ENCODE measurements at regions not wholly inside any gene's neighbourhood (a gene's known extent, or its start where the extent isn't known, plus 50 kb on each side); places are given as distances from the start of the nearest gene placed in this dataset.
A peak's percentile ranks its signal among the peaks of the same experiment; 100 is the strongest.

DNA sequence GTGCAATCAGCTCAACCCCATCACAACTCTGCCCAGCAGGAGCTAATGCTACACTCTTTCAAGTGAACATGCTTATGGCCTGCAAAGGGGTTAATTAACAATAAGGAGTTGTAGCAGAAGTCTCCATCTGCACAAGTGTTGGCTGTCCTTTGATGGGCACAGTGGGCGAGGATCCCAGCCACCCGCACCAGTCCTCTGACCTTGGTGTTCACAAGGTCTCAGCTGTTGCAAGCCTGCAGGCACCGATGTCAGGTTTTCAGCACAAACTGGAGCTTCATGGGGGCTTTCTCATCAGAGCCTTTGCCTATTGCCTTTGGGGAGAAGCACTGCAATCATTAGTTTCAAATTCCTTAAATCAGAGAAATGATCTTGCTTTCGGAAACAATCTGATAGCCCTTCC, 60.9 kb upstream of the TMEM178A start:
- Histone ChIP-seq H3K27me3 (replicated peaks; ENCODE audit: insufficient read depth) (no peaks in the 10 kb centered on the region), H3K27ac (no peak overlapping the region), H3K4me1 (ENCODE audit: control insufficient read depth in 1 of 2, low read depth in 2 of 2) (peaks cover 9 to 26% of the 10 kb centered on the region in 2 donors), H3K9me3 (no peaks in the 10 kb centered on the region), H3K4me3 (no peak overlapping the region), H3K36me3 (no peaks in the 10 kb centered on the region)
- ATAC-seq (ENCODE audit: insufficient number of reproducible peaks, low FRiP score, low read depth) = no peak
- DNase-seq (ENCODE audit: low spot score) = no peak
- TF ChIP-seq CTCF (IDR thresholded peaks at IDR 0.05) = no peak

- Histone ChIP-seq H3K4me1 (ENCODE audit: control insufficient read depth in 1 of 2, low read depth in 2 of 2) (peaks cover 9 to 26% of the 10 kb centered on the region in 2 donors), H3K27ac (no peak overlapping the region), H3K36me3 (no peaks in the 10 kb centered on the region), H3K4me3 (no peak overlapping the region), H3K9me3 (no peaks in the 10 kb centered on the region), H3K27me3 (replicated peaks; ENCODE audit: insufficient read depth) (no peaks in the 10 kb centered on the region)
- no peak for TF ChIP-seq CTCF (IDR thresholded peaks at IDR 0.05)
- DNase-seq (ENCODE audit: low spot score) = no peak
- no peak for ATAC-seq (ENCODE audit: insufficient number of reproducible peaks, low FRiP score, low read depth)
Measured at GRCh38 chr2:39606585-39606984, 59.1 kb upstream of the TMEM178A start.

DNA sequence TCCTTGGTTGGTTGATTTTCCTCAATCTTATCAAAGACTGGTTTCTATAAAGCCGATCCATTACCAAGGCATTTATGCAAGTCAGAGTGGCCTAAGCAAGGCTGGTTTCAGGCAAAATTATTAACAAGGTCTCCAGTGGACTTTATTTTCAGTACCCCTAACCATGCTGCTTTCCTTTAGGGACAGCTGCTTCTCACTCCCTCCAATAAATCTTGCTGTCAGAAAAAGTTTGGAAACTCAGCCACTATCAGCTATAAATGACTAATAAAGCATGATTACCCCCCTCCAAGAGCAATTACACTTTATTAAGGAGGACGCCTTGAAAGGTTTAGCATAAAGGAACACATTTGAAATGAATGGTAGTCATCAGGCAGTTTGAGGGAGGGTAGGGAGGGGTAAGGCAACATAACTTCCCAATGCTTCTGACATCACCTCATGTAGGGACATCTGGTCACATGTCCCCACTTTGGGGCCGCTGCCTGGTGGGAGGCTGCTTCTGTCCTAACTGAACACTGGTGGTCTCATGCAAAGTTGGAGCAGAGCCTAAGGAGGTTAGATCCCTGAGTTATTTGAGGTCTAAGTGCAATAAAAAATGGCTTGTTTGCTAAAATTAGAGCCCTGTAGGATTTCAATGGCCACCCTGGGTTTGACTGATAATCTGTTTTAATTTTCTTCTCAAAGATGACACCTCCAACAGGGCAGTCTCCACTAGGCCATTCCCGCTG, 58.0 kb upstream of the TMEM178A start:
- Histone ChIP-seq H3K4me3 (no peak overlapping the region), H3K27ac (no peak overlapping the region), H3K4me1 (ENCODE audit: control insufficient read depth in 1 of 2, low read depth in 2 of 2) (peaks cover 9 to 26% of the 10 kb centered on the region in 2 donors), H3K36me3 (no peaks in the 10 kb centered on the region), H3K9me3 (no peaks in the 10 kb centered on the region), H3K27me3 (replicated peaks; ENCODE audit: insufficient read depth) (no peaks in the 10 kb centered on the region)
- DNase-seq (ENCODE audit: low spot score) (no peak), ATAC-seq (ENCODE audit: insufficient number of reproducible peaks, low FRiP score, low read depth) (no peak)
- TF ChIP-seq CTCF (IDR thresholded peaks at IDR 0.05) = no peak

GRCh38 chr2:39608263-39608575, 57.5 kb upstream of the TMEM178A start:
- H3K36me3 ChIP-seq = no peaks in the 10 kb centered on the region
- H3K9me3 ChIP-seq = no peaks in the 10 kb centered on the region
- no peak overlapping the region for H3K27ac ChIP-seq
- no peak for TF ChIP-seq CTCF (IDR thresholded peaks at IDR 0.05)
- H3K4me1 ChIP-seq (ENCODE audit: control insufficient read depth in 1 of 2, low read depth in 2 of 2) = peaks cover 9 to 26% of the 10 kb centered on the region in 2 donors
- ATAC-seq (ENCODE audit: insufficient number of reproducible peaks, low FRiP score, low read depth) = no peak
- DNase-seq (ENCODE audit: low spot score) = no peak
- H3K4me3 ChIP-seq = no peak overlapping the region
- no peaks in the 10 kb centered on the region for H3K27me3 ChIP-seq (replicated peaks; ENCODE audit: insufficient read depth)

- DNase-seq (ENCODE audit: low spot score) = no peak
- no peak for ATAC-seq (ENCODE audit: insufficient number of reproducible peaks, low FRiP score, low read depth)
- no peaks in the 10 kb centered on the region for H3K36me3 ChIP-seq
- peaks cover 9 to 26% of the 10 kb centered on the region in 2 donors for H3K4me1 ChIP-seq (ENCODE audit: control insufficient read depth in 1 of 2, low read depth in 2 of 2)
- H3K4me3 ChIP-seq = peak overlapping the region; percentile 44
- H3K27ac ChIP-seq = no peak overlapping the region
- no peak for TF ChIP-seq CTCF (IDR thresholded peaks at IDR 0.05)
- H3K27me3 ChIP-seq (replicated peaks; ENCODE audit: insufficient read depth) = no peaks in the 10 kb centered on the region
- H3K9me3 ChIP-seq = no peaks in the 10 kb centered on the region
Measured at GRCh38 chr2:39608686-39609441, 56.9 kb upstream of the TMEM178A start.

All from thoracic aorta (tissue), 2 donors.